ENCODE measurements at regions not wholly inside any gene's neighbourhood (a gene's known extent, or its start where the extent isn't known, plus 50 kb on each side); places are given as distances from the start of the nearest gene placed in this dataset.

- no peak for DNase-seq
Observed at GRCh38 chr16:6349725-6350124, 982.9 kb upstream of the RBFOX1 start.

GRCh38 chr16:6345090-6345489 lies 987.6 kb upstream of the RBFOX1 start:
- no peak for DNase-seq

- DNase-seq: no peak
Observed at GRCh38 chr16:6343157-6343556, 989.5 kb upstream of the RBFOX1 start.

- DNase-seq: no peak
Observed at GRCh38 chr16:6341981-6342380, 990.7 kb upstream of the RBFOX1 start.

- DNase-seq: no peak
Observed at GRCh38 chr16:6335072-6335471, 997.6 kb upstream of the RBFOX1 start.

GRCh38 chr16:6331770-6332169 lies 1000.9 kb upstream of the RBFOX1 start:
- no peak for DNase-seq

- no peak for DNase-seq
Observed at GRCh38 chr16:6317934-6318333, 1014.7 kb upstream of the RBFOX1 start.

GRCh38 chr16:6309271-6309670 lies 1023.4 kb upstream of the RBFOX1 start:
- no peak for DNase-seq

- no peak for DNase-seq
Observed at GRCh38 chr16:6308176-6308575, 1024.5 kb upstream of the RBFOX1 start.

GRCh38 chr16:6300523-6300922 lies 1032.1 kb upstream of the RBFOX1 start:
- no peak for DNase-seq

- DNase-seq: no peak
Observed at GRCh38 chr16:6297666-6298410, 1034.8 kb upstream of the RBFOX1 start.

GRCh38 chr16:6286176-6286575 lies 1046.5 kb upstream of the RBFOX1 start:
- no peak for DNase-seq

GRCh38 chr16:6284731-6285130 lies 1047.9 kb upstream of the RBFOX1 start:
- no peak for DNase-seq

GRCh38 chr16:6281994-6282393 lies 1050.7 kb upstream of the RBFOX1 start:
- DNase-seq: no peak

- DNase-seq: no peak
Observed at GRCh38 chr16:6281274-6281673, 1051.4 kb upstream of the RBFOX1 start.

- DNase-seq: no peak
Observed at GRCh38 chr16:6280055-6280454, 1052.6 kb upstream of the RBFOX1 start.

GRCh38 chr16:6279286-6279685 lies 1053.4 kb upstream of the RBFOX1 start:
- no peak for DNase-seq

- no peak for DNase-seq
Observed at GRCh38 chr16:6274351-6274750, 1058.3 kb upstream of the RBFOX1 start.

- DNase-seq: no peak
Observed at GRCh38 chr16:6267682-6268081, 1065.0 kb upstream of the RBFOX1 start.

GRCh38 chr16:6266703-6267102 lies 1065.9 kb upstream of the RBFOX1 start:
- no peak for DNase-seq

- DNase-seq: no peak
Observed at GRCh38 chr16:6265968-6266367, 1066.7 kb upstream of the RBFOX1 start.

GRCh38 chr16:6258056-6258455 lies 1074.6 kb upstream of the RBFOX1 start:
- DNase-seq: no peak

GRCh38 chr16:6252541-6252940 lies 1080.1 kb upstream of the RBFOX1 start:
- peak; percentile 8 for DNase-seq

- no peak for DNase-seq
Observed at GRCh38 chr16:6250511-6250910, 1082.1 kb upstream of the RBFOX1 start.

- no peak for DNase-seq
Observed at GRCh38 chr16:6249863-6250262, 1082.8 kb upstream of the RBFOX1 start.

Data from NCI-H526 treated with DMSO at 0.1 percent for 48 hours (cell line).